ENCODE measurements at regions not wholly inside any gene's neighbourhood (a gene's known extent, or its start where the extent isn't known, plus 50 kb on each side); places are given as distances from the start of the nearest gene placed in this dataset.

- TF ChIP-seq CTCF (IDR thresholded peaks at IDR 0.05; ENCODE audit: low read length) (no peak), EZH2 (optimal IDR thresholded peaks at IDR 0.05; ENCODE audit: low read depth, low read length) (no peak), EZH2phosphoT487 (IDR thresholded peaks at IDR 0.05; ENCODE audit: low read length) (no peak)
Measured at GRCh38 chr1:88237058-88237457, 447.0 kb upstream of the PKN2 start.
